IMR-90 (cell line): ENCODE measurements at regions not wholly inside any gene's neighbourhood (a gene's known extent, or its start where the extent isn't known, plus 50 kb on each side); places are given as distances from the start of the nearest gene placed in this dataset.

Experiments
- ATAC-seq: fragments of 200-7000 bp; cut with Tn5 transposase; 2 replicates; pipeline ENCODE4 v1.9.1; 2020; ENCODE audit warnings: low read depth, mild to moderate bottlenecking, moderate library complexity
- BruUV-seq: library from RNA; stranded (reverse); fragments of 400-500 nt; replicated peaks from 2 replicates; lab custom pipeline; 2021; lab: Mats Ljungman, UMichigan
- CTCF ChIA-PET: fragments of 300-600 bp; formaldehyde crosslinking; extraction: SDS; loops from one replicate; lab custom pipeline; 2021; ENCODE audit warnings: antibody characterized with exemption; lab: Yijun Ruan, JAX
- POLR2A ChIA-PET: fragments of 300-600 bp; sonication (Branson Sonifier 250); formaldehyde crosslinking; loops from one replicate; lab custom pipeline; 2022; ENCODE audit warnings: antibody characterized with exemption; ENCODE audit not compliant: unreplicated experiment; lab: Charles Lee
- DNase-seq: peaks from one replicate; pipeline ENCODE4 v3.0.0; 2013
- H2AFZ ChIP-seq: replicated peaks from 2 replicates; pipeline ENCODE3; 2013; ENCODE audit warnings: low read length, mild to moderate bottlenecking; ENCODE audit not compliant: poor library complexity
- H2AK5ac ChIP-seq: 2 replicates; pipeline ENCODE4 v1.6.1; 2013; ENCODE audit warnings: low read depth, low read length, inconsistent platforms
- H2AK9ac ChIP-seq: replicated peaks from 2 replicates; pipeline ENCODE3; 2013; ENCODE audit warnings: mild to moderate bottlenecking, low read depth, low read length, moderate library complexity; ENCODE audit not compliant: poor library complexity
- H2BK120ac ChIP-seq: 2 replicates; pipeline ENCODE4 v1.6.1; 2013; ENCODE audit warnings: low read depth, low read length, inconsistent platforms
- H2BK15ac ChIP-seq: 3 replicates; pipeline ENCODE4 v1.6.1; 2013; ENCODE audit warnings: low read depth, low read length, inconsistent platforms
- H2BK20ac ChIP-seq: 2 replicates; pipeline ENCODE4 v1.6.1; 2013; ENCODE audit warnings: low read depth, mild to moderate bottlenecking, inconsistent platforms, low read length, moderate library complexity
- H2BK5ac ChIP-seq: 2 replicates; pipeline ENCODE4 v1.6.1; 2013; ENCODE audit warnings: mild to moderate bottlenecking, low read depth, low read length, inconsistent platforms; ENCODE audit not compliant: poor library complexity, severe bottlenecking
- H3K14ac ChIP-seq: replicated peaks from 2 replicates; pipeline ENCODE4 v1.6.1; 2013; ENCODE audit warnings: low read depth, low read length, inconsistent platforms
- H3K18ac ChIP-seq: 2 replicates; pipeline ENCODE4 v1.6.1; 2013; ENCODE audit warnings: low read depth, low read length, control low read depth
- H3K23ac ChIP-seq: 2 replicates; pipeline ENCODE4 v1.6.1; 2013; ENCODE audit warnings: low read depth, low read length, inconsistent platforms
- H3K27ac ChIP-seq: 2 replicates; pipeline ENCODE4 v1.5.1; 2013; ENCODE audit warnings: mild to moderate bottlenecking, control low read depth, low read length; ENCODE audit not compliant: insufficient read depth
- H3K27me3 ChIP-seq: 2 replicates; pipeline ENCODE4 v1.6.1; 2013; ENCODE audit warnings: low read length; ENCODE audit not compliant: control insufficient read depth, insufficient read depth
- H3K36me3 ChIP-seq: 2 replicates; pipeline ENCODE4 v1.6.1; 2013; ENCODE audit warnings: low read length, mixed read lengths; ENCODE audit not compliant: control insufficient read depth, insufficient read depth
- H3K4ac ChIP-seq: 2 replicates; pipeline ENCODE4 v1.6.1; 2013; ENCODE audit warnings: low read depth, low read length, inconsistent platforms
- H3K4me1 ChIP-seq: 2 replicates; pipeline ENCODE4 v1.6.1; 2013; ENCODE audit warnings: low read length, mixed read lengths; ENCODE audit not compliant: control insufficient read depth, insufficient read depth
- H3K4me2 ChIP-seq: 2 replicates; pipeline ENCODE4 v1.6.1; 2013; ENCODE audit warnings: low read depth, mild to moderate bottlenecking, control low read depth, low read length, moderate library complexity
- H3K4me3 ChIP-seq: 2 replicates; pipeline ENCODE4 v1.5.1; 2013; ENCODE audit warnings: low read depth, mild to moderate bottlenecking, control low read depth, low read length, moderate library complexity; ENCODE audit not compliant: insufficient read depth
- H3K56ac ChIP-seq: 2 replicates; pipeline ENCODE4 v1.6.1; 2013; ENCODE audit warnings: low read length, inconsistent platforms; ENCODE audit not compliant: insufficient read depth; ENCODE audit errors: extremely low read depth
- H3K79me1 ChIP-seq, 2 experiments: 2 replicates each; pipeline ENCODE4 v1.6.1; 2013; ENCODE audit warnings: low read length in 2 of 2, inconsistent platforms in 1 of 2, low read depth in 1 of 2
- H3K9ac ChIP-seq: 2 replicates; pipeline ENCODE4 v1.6.1; 2013; ENCODE audit warnings: low read depth, low read length, control low read depth
- H3K9me1 ChIP-seq: 2 replicates; pipeline ENCODE4 v1.6.1; 2013; ENCODE audit warnings: low read length, inconsistent platforms; ENCODE audit not compliant: insufficient read depth
- H3K9me3 ChIP-seq: 2 replicates; pipeline ENCODE4 v1.6.1; 2013; ENCODE audit warnings: low read length; ENCODE audit not compliant: control insufficient read depth, insufficient read depth
- H4K20me1 ChIP-seq: 2 replicates; pipeline ENCODE4 v1.6.1; 2013; ENCODE audit warnings: low read length, inconsistent platforms; ENCODE audit not compliant: insufficient read depth
- H4K5ac ChIP-seq: 2 replicates; pipeline ENCODE4 v1.6.1; 2013; ENCODE audit warnings: mild to moderate bottlenecking, low read depth, low read length, control low read depth
- H4K8ac ChIP-seq, 2 experiments: 2 replicates each; pipeline ENCODE4 v1.6.1; 2013; ENCODE audit warnings: low read depth in 2 of 2, low read length in 2 of 2, control low read depth in 1 of 2, inconsistent platforms in 1 of 2
- H4K91ac ChIP-seq: 2 replicates; pipeline ENCODE4 v1.6.1; 2013; ENCODE audit warnings: low read depth, low read length, inconsistent platforms; ENCODE audit not compliant: insufficient read depth
- BHLHE40 ChIP-seq: fragments of 150-350 bp; IDR thresholded peaks from 2 replicates; pipeline ENCODE4 v1.6.1; 2016; ENCODE audit warnings: mild to moderate bottlenecking, low read depth, low read length
- CHD1 ChIP-seq: IDR thresholded peaks from 2 replicates; pipeline ENCODE4 v1.6.1; 2012; ENCODE audit warnings: low read depth, low read length, improper control_type of control experiment
- CTCF ChIP-seq: conservative IDR thresholded peaks from 2 replicates; pipeline ENCODE4 v1.5.1; 2012; ENCODE audit warnings: mild to moderate bottlenecking, low read depth, low read length, improper control_type of control experiment
- FOS ChIP-seq: fragments of 150-350 bp; IDR thresholded peaks from 2 replicates; pipeline ENCODE4 v1.6.1; 2016; ENCODE audit warnings: low read depth, low read length
- MAZ ChIP-seq: IDR thresholded peaks from 2 replicates; pipeline ENCODE4 v1.6.1; 2012; ENCODE audit warnings: low read depth, mild to moderate bottlenecking, low read length, improper control_type of control experiment, moderate library complexity, borderline replicate concordance
- MXI1 ChIP-seq: IDR thresholded peaks from 2 replicates; pipeline ENCODE4 v1.6.1; 2012; ENCODE audit warnings: low read depth, mild to moderate bottlenecking, low read length, moderate library complexity, borderline replicate concordance
- NFE2L2 ChIP-seq: fragments of 150-350 bp; IDR thresholded peaks from 2 replicates; pipeline ENCODE4 v1.6.1; 2016; ENCODE audit warnings: low read depth, mild to moderate bottlenecking, low read length
- RAD21 ChIP-seq: IDR thresholded peaks from 2 replicates; pipeline ENCODE4 v1.6.1; 2012; ENCODE audit warnings: low read length, improper control_type of control experiment
- RCOR1 ChIP-seq: IDR thresholded peaks from 2 replicates; pipeline ENCODE4 v1.6.1; 2012; ENCODE audit warnings: mild to moderate bottlenecking, low read length, improper control_type of control experiment; ENCODE audit not compliant: insufficient replicate concordance
- RFX5 ChIP-seq: IDR thresholded peaks from 2 replicates; pipeline ENCODE4 v1.8.0; 2012; ENCODE audit warnings: low read depth, mild to moderate bottlenecking, low read length, moderate library complexity
- WGBS, 2 experiments: methylation state at CpG; one replicate each; pipeline versions ENCODE4 v1.1.5 to v1.1.7; 2013; ENCODE audit warnings: missing lambda C conversion rate in 2 of 2; ENCODE audit not compliant: insufficient read length in 1 of 2; ENCODE audit errors: extremely low coverage in 2 of 2; 5-methylcytosine and 5-hydroxymethylcytosine counted together
- dilution Hi-C: fragments of 300-500 bp; cut with HindIII; formaldehyde crosslinking; loops from one replicate; pipeline ENCODE4 v1.14.3; 2018; ENCODE audit warnings: low sequenced_read_pairs; ENCODE audit not compliant: unreplicated experiment
- in situ Hi-C: fragments of 300-500 bp; cut with MboI; formaldehyde crosslinking; loops from 3 replicates; pipeline ENCODE4 v1.14.3; 2019; ENCODE audit warnings: low sequenced_read_pairs, inconsistent platforms, mixed read lengths
- intact Hi-C: fragments of 100-400 bp; cut with micrococcal nuclease; formaldehyde crosslinking; loops from 2 replicates; pipeline ENCODE4 v1.10.0; 2022
- TF ChIP-seq, protein P1 (sequence below): fragments of 150-350 bp; IDR thresholded peaks from 2 replicates; pipeline ENCODE4 v1.6.1; 2016; ENCODE audit warnings: low read depth, mild to moderate bottlenecking, low read length, moderate library complexity, borderline replicate concordance

DNA sequence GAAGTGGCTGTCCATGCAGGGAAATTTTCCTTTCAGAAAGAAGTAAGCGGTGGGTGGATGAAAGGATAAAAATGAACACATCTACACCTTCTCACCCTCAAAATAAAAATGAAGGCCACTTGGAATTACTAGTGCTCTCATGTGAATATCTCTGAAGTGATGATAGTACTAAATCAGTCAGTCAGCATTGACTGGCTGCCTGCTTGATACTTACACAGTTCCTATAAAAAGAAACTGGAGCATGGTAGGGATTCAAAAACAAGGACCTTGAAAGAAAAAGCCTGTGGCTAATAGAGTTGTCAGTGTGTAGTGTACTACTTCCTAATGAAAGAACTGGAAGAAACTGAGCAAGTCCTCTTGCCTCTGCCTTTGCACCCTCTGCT lies 239.7 kb downstream of the HLX start:
- ATAC-seq (no peak), DNase-seq (no peak)
- H4K8ac ChIP-seq = no peak overlapping the region
- H4K20me1 ChIP-seq = no peaks in the 10 kb centered on the region
- no TSS peak for BruUV-seq
- intact Hi-C loops (no loop called here), dilution Hi-C loops (no loop called here), in situ Hi-C loops (no loop called here)
- H3K14ac ChIP-seq = no peak overlapping the region
- H2BK15ac ChIP-seq = no peak overlapping the region
- ChIA-PET CTCF (no interaction called here), POLR2A (no interaction called here)
- H2AFZ ChIP-seq = no peak overlapping the region
- no peak overlapping the region for H3K18ac ChIP-seq
- H2AK5ac ChIP-seq = no peak overlapping the region
- H3K27ac ChIP-seq = no peak overlapping the region
- H3K56ac ChIP-seq = no peak overlapping the region
- no peaks in the 10 kb centered on the region; the same call in 1 of the 2 replicates for H3K4me1 ChIP-seq
- no peaks in the 10 kb centered on the region for H3K36me3 ChIP-seq
- H4K5ac ChIP-seq = no peak overlapping the region
- H2BK120ac ChIP-seq = no peak overlapping the region
- H3K9me1 ChIP-seq = peaks cover 7% of the 10 kb centered on the region; the same call in 1 of the 2 replicates
- no peak overlapping the region for H2AK9ac ChIP-seq
- H3K4me3 ChIP-seq = no peak overlapping the region
- H3K79me1 ChIP-seq = no peaks in the 10 kb centered on the region
- no peak overlapping the region for H3K23ac ChIP-seq
- no CpG with 5 or more reads among the region's 1 CpG for WGBS, 2 experiments
- H3K4me2 ChIP-seq = no peak overlapping the region
- H2BK5ac ChIP-seq = no peak overlapping the region
- no peak overlapping the region for H4K91ac ChIP-seq
- H3K27me3 ChIP-seq = no peaks in the 10 kb centered on the region
- no peak overlapping the region for H3K9ac ChIP-seq
- no peak overlapping the region for H3K4ac ChIP-seq
- H2BK20ac ChIP-seq = no peak overlapping the region
- TF ChIP-seq RAD21 (no peak), MXI1 (no peak), BHLHE40 (no peak), CTCF (no peak), MAZ (no peak), NFE2L2 (no peak), CHD1 (no peak), RCOR1 (no peak), FOS (no peak), RFX5 (no peak)
- TF ChIP-seq, protein P1, sequence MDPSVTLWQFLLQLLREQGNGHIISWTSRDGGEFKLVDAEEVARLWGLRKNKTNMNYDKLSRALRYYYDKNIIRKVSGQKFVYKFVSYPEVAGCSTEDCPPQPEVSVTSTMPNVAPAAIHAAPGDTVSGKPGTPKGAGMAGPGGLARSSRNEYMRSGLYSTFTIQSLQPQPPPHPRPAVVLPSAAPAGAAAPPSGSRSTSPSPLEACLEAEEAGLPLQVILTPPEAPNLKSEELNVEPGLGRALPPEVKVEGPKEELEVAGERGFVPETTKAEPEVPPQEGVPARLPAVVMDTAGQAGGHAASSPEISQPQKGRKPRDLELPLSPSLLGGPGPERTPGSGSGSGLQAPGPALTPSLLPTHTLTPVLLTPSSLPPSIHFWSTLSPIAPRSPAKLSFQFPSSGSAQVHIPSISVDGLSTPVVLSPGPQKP = no peak
- H3K9me3 ChIP-seq = no peaks in the 10 kb centered on the region
